ENCODE measurements at regions not wholly inside any gene's neighbourhood (a gene's known extent, or its start where the extent isn't known, plus 50 kb on each side); places are given as distances from the start of the nearest gene placed in this dataset.

- no peak for DNase-seq (ENCODE audit: low spot score)
- H3K27me3 ChIP-seq: no peaks in the 10 kb centered on the region
- H3K36me3 ChIP-seq (replicated peaks; ENCODE audit: insufficient read depth, low read depth): no peaks in the 10 kb centered on the region
- no peaks in the 10 kb centered on the region for H3K4me1 ChIP-seq (ENCODE audit: insufficient read depth)
- no peaks in the 10 kb centered on the region for H3K9me2 ChIP-seq (replicated peaks; ENCODE audit: insufficient read depth)
- no peak overlapping the region for H3K4me3 ChIP-seq
- WGBS (ENCODE audit: low lambda C conversion rate, missing lambda C conversion rate): 89% methylated on average over 7 of the region's 7 CpGs
- no peaks in the 10 kb centered on the region for H4K20me1 ChIP-seq (ENCODE audit: insufficient read depth, poor library complexity, severe bottlenecking)
- no peak overlapping the region for H3K4me2 ChIP-seq
- H3K27ac ChIP-seq: no peak overlapping the region
- TF ChIP-seq CTCF (IDR thresholded peaks at IDR 0.05; ENCODE audit: poor library complexity): no peak
- TF ChIP-seq EZH2 (IDR thresholded peaks at IDR 0.05; ENCODE audit: borderline replicate concordance): no peak
- TF ChIP-seq EZH2phosphoT487 (IDR thresholded peaks at IDR 0.05; ENCODE audit: low read depth, severe bottlenecking, unreplicated experiment): no peak
- no peak overlapping the region for H2AFZ ChIP-seq
- H3K9me3 ChIP-seq (ENCODE audit: low read depth): no peaks in the 10 kb centered on the region
- H3K79me2 ChIP-seq: no peaks in the 10 kb centered on the region
Observed at GRCh38 chr2:120953066-120953756, 217.5 kb downstream of the GLI2 start.

GRCh38 chr2:120953843-120954584 is 218.3 kb downstream of the GLI2 start:
- Histone ChIP-seq H4K20me1 (ENCODE audit: insufficient read depth, poor library complexity, severe bottlenecking) (no peaks in the 10 kb centered on the region), H3K27me3 (no peaks in the 10 kb centered on the region), H3K27ac (no peak overlapping the region), H3K4me3 (no peak overlapping the region), H3K9me2 (replicated peaks; ENCODE audit: insufficient read depth) (no peaks in the 10 kb centered on the region), H3K79me2 (no peaks in the 10 kb centered on the region), H2AFZ (no peak overlapping the region), H3K4me1 (ENCODE audit: insufficient read depth) (no peaks in the 10 kb centered on the region), H3K4me2 (no peak overlapping the region), H3K36me3 (replicated peaks; ENCODE audit: insufficient read depth, low read depth) (no peaks in the 10 kb centered on the region), H3K9me3 (ENCODE audit: low read depth) (no peaks in the 10 kb centered on the region)
- TF ChIP-seq CTCF (IDR thresholded peaks at IDR 0.05; ENCODE audit: poor library complexity) (no peak), EZH2 (IDR thresholded peaks at IDR 0.05; ENCODE audit: borderline replicate concordance) (no peak), EZH2phosphoT487 (IDR thresholded peaks at IDR 0.05; ENCODE audit: low read depth, severe bottlenecking, unreplicated experiment) (no peak)
- WGBS (ENCODE audit: low lambda C conversion rate, missing lambda C conversion rate): 97% methylated on average over 16 of the region's 16 CpGs
- DNase-seq (ENCODE audit: low spot score): no peak

GRCh38 chr2:120954939-120955338 is 219.3 kb downstream of the GLI2 start:
- Histone ChIP-seq H3K4me2 (no peak overlapping the region), H3K36me3 (replicated peaks; ENCODE audit: insufficient read depth, low read depth) (no peaks in the 10 kb centered on the region), H2AFZ (no peak overlapping the region), H4K20me1 (ENCODE audit: insufficient read depth, poor library complexity, severe bottlenecking) (no peaks in the 10 kb centered on the region), H3K9me2 (replicated peaks; ENCODE audit: insufficient read depth) (no peaks in the 10 kb centered on the region), H3K79me2 (no peaks in the 10 kb centered on the region), H3K27me3 (no peaks in the 10 kb centered on the region), H3K4me1 (ENCODE audit: insufficient read depth) (no peaks in the 10 kb centered on the region), H3K4me3 (no peak overlapping the region), H3K9me3 (ENCODE audit: low read depth) (no peaks in the 10 kb centered on the region), H3K27ac (no peak overlapping the region)
- DNase-seq (ENCODE audit: low spot score): no peak
- TF ChIP-seq CTCF (IDR thresholded peaks at IDR 0.05; ENCODE audit: poor library complexity) (no peak), EZH2phosphoT487 (IDR thresholded peaks at IDR 0.05; ENCODE audit: low read depth, severe bottlenecking, unreplicated experiment) (no peak), EZH2 (IDR thresholded peaks at IDR 0.05; ENCODE audit: borderline replicate concordance) (no peak)
- WGBS (ENCODE audit: low lambda C conversion rate, missing lambda C conversion rate): 80% methylated on average over 8 of the region's 8 CpGs
